Psoas muscle (tissue), 7 donors: ENCODE measurements at regions not wholly inside any gene's neighbourhood (a gene's known extent, or its start where the extent isn't known, plus 50 kb on each side); places are given as distances from the start of the nearest gene placed in this dataset.

Source experiments
- ATAC-seq, 4 donors: fragments of 200-7000 bp; cut with Tn5 transposase; one replicate each; pipeline ENCODE4 v1.9.1; 2020; ENCODE audit warnings: moderate library complexity in 3 of 4, mild to moderate bottlenecking in 2 of 4
- DNase-seq, 2 donors: peaks; one replicate each; pipeline ENCODE4 v3.0.0-alpha.2; 2020
- H3K27ac ChIP-seq: fragments of 200-600 bp; one replicate; pipeline ENCODE4 v1.8.0; 2022
- H3K27me3 ChIP-seq, 3 donors: fragments of 200-600 bp in 1 of 3; one replicate each; pipeline versions ENCODE4 v1.6.1 to v1.8.0; 2013 to 2022; ENCODE audit warnings: low read length in 2 of 3, mild to moderate bottlenecking in 2 of 3, moderate library complexity in 1 of 3; ENCODE audit not compliant: insufficient read depth in 3 of 3
- H3K36me3 ChIP-seq, 2 donors: fragments of 200-600 bp in 1 of 2; one replicate each; pipeline versions ENCODE4 v1.6.1 to v1.8.0; 2013 to 2022; ENCODE audit warnings: low read depth in 1 of 2, mild to moderate bottlenecking in 1 of 2, moderate library complexity in 1 of 2; ENCODE audit not compliant: insufficient read depth in 1 of 2
- H3K4me1 ChIP-seq: fragments of 200-600 bp; one replicate; pipeline ENCODE4 v1.8.0; 2022
- H3K4me3 ChIP-seq: fragments of 200-600 bp; one replicate; pipeline ENCODE4 v1.8.0; 2022; ENCODE audit warnings: mild to moderate bottlenecking
- H3K9me3 ChIP-seq: fragments of 200-600 bp; one replicate; pipeline ENCODE4 v1.8.0; 2022
- CTCF ChIP-seq: fragments of 200-600 bp; IDR thresholded peaks from one replicate; pipeline ENCODE4 v1.8.0; 2022; ENCODE audit warnings: antibody characterized with exemption
- WGBS, 3 donors: extraction: QIAGEN DNeasy Blood & Tissue Kit; methylation state at CpG; one replicate each; pipeline versions ENCODE4 v1.1.6 to v1.1.7; 2013; 5-methylcytosine and 5-hydroxymethylcytosine counted together
- intact Hi-C, 2 donors: fragments of 100-400 bp; cut with DNase I; formaldehyde crosslinking; loops; one replicate each; pipeline versions ENCODE4 v1.11.0 to v1.14.2; 2022
- donor health status: healthy with polysubstance abuse.
- donor health status: DM: no; HTN: no; CAD: no; lungs with moderate emphysema.
- donor health status: Bipolar disorder and iron deficiency.
- donor health status: healthy.
- donor health status: DM: yes; HTN: yes; CAD: no.
- donor health status: DM: no; HTN: no; CAD: no.
- donor health status: DM: yes; HTN: yes; CAD: no.

GRCh38 chr1:55987491-55988249 lies 591.7 kb downstream of the PLPP3 start:
- no peaks in the 10 kb centered on the region for H3K36me3 ChIP-seq
- H3K9me3 ChIP-seq = no peaks in the 10 kb centered on the region
- intact Hi-C loops = no loop called here
- WGBS, 3 donors = 54 to 76% (median 55%) methylated on average over 4 of the region's 4 CpGs
- no peak for TF ChIP-seq CTCF
- DNase-seq = no peak
- no peaks in the 10 kb centered on the region for H3K27me3 ChIP-seq
- H3K4me3 ChIP-seq = no peak overlapping the region
- no peak overlapping the region for H3K27ac ChIP-seq
- no peak for ATAC-seq
- H3K4me1 ChIP-seq = no peaks in the 10 kb centered on the region

- H3K36me3 ChIP-seq = no peaks in the 10 kb centered on the region
- intact Hi-C loops = no loop called here
- H3K9me3 ChIP-seq = no peaks in the 10 kb centered on the region
- WGBS, 3 donors = 87 to 90% (median 88%) methylated on average over 1 of the region's 1 CpG
- no peak for DNase-seq
- no peaks in the 10 kb centered on the region for H3K4me1 ChIP-seq
- no peak overlapping the region for H3K4me3 ChIP-seq
- TF ChIP-seq CTCF = no peak
- no peak overlapping the region for H3K27ac ChIP-seq
- ATAC-seq = no peak
- H3K27me3 ChIP-seq = no peaks in the 10 kb centered on the region
Observed at GRCh38 chr1:55986003-55986402, 593.4 kb downstream of the PLPP3 start.

GRCh38 chr1:55981010-55981650 lies 598.2 kb downstream of the PLPP3 start:
- Histone ChIP-seq H3K27me3 (no peaks in the 10 kb centered on the region), H3K9me3 (peaks cover 12% of the 10 kb centered on the region), H3K4me1 (no peaks in the 10 kb centered on the region), H3K36me3 (no peaks in the 10 kb centered on the region), H3K27ac (no peak overlapping the region), H3K4me3 (no peak overlapping the region)
- WGBS, 3 donors = 93 to 97% (median 95%) methylated on average over 2 of the region's 2 CpGs
- DNase-seq = no peak
- no peak for ATAC-seq
- no peak for TF ChIP-seq CTCF
- intact Hi-C loops = no loop called here

GRCh38 chr1:55980582-55980981 lies 598.8 kb downstream of the PLPP3 start:
- TF ChIP-seq CTCF = no peak
- H3K27me3 ChIP-seq = no peaks in the 10 kb centered on the region

More at GRCh38 chr1:55980582-55980981, 598.8 kb downstream of the PLPP3 start:
- no peak overlapping the region for H3K27ac ChIP-seq
- intact Hi-C loops = no loop called here
- no peak overlapping the region for H3K4me3 ChIP-seq
- H3K36me3 ChIP-seq = no peaks in the 10 kb centered on the region
- DNase-seq = no peak
- 83 to 85% (median 84%) methylated on average over 4 of the region's 4 CpGs for WGBS, 3 donors
- H3K4me1 ChIP-seq = no peaks in the 10 kb centered on the region
- ATAC-seq = no peak
- peaks cover 12% of the 10 kb centered on the region for H3K9me3 ChIP-seq
